ENCODE measurements at regions not wholly inside any gene's neighbourhood (a gene's known extent, or its start where the extent isn't known, plus 50 kb on each side); places are given as distances from the start of the nearest gene placed in this dataset.

DNA sequence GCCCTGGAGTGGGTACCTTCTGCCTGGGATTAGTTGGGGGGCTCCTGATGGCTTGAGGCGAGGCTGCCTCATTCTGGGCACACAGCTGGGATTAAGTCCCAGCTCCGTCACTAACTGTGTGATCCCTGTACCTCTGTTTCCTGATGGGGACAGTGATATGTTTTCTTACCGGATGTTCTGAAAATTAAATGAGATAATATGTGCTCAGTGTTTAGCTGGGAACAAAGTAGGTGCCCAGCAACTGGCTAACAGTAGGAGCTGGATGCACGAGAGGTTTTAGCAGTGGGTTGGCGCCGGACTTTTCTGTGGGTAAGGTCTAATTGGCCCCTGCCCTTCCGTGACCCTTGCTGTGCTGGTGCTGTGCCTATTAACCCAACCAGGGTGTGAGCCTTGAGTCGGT is 203.4 kb downstream of the URI1 start:
- TF ChIP-seq, protein P1, sequence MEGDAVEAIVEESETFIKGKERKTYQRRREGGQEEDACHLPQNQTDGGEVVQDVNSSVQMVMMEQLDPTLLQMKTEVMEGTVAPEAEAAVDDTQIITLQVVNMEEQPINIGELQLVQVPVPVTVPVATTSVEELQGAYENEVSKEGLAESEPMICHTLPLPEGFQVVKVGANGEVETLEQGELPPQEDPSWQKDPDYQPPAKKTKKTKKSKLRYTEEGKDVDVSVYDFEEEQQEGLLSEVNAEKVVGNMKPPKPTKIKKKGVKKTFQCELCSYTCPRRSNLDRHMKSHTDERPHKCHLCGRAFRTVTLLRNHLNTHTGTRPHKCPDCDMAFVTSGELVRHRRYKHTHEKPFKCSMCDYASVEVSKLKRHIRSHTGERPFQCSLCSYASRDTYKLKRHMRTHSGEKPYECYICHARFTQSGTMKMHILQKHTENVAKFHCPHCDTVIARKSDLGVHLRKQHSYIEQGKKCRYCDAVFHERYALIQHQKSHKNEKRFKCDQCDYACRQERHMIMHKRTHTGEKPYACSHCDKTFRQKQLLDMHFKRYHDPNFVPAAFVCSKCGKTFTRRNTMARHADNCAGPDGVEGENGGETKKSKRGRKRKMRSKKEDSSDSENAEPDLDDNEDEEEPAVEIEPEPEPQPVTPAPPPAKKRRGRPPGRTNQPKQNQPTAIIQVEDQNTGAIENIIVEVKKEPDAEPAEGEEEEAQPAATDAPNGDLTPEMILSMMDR (IDR thresholded peaks at IDR 0.05) = no peak
- no peak for TF ChIP-seq POLR2A (IDR thresholded peaks at IDR 0.05)
